ENCODE measurements at regions not wholly inside any gene's neighbourhood (a gene's known extent, or its start where the extent isn't known, plus 50 kb on each side); places are given as distances from the start of the nearest gene placed in this dataset.

GRCh38 chr4:85268188-85268587, 206.8 kb upstream of the ARHGAP24 start:
- ATAC-seq (no peak), DNase-seq (no peak)
- Histone ChIP-seq H3K9me3 (no peaks in the 10 kb centered on the region), H3K36me3 (no peaks in the 10 kb centered on the region), H3K4me1 (no peaks in the 10 kb centered on the region), H3K27me3 (no peaks in the 10 kb centered on the region), H3K27ac (no peak overlapping the region), H3K4me3 (no peak overlapping the region)
- in situ Hi-C loops (cut with MboI; ENCODE audit: low sequenced_read_pairs in 4 of 4) = no loop called here
- TF ChIP-seq CTCF (IDR thresholded peaks at IDR 0.05 in 4 of 5, conservative IDR thresholded peaks at IDR 0.05 in 1 of 5) (no peak), POLR2A (IDR thresholded peaks at IDR 0.05) (no peak)
- intact Hi-C loops (cut with DNase I; ENCODE audit: low total_unique reads) = no loop called here

GRCh38 chr4:85268961-85269360, 206.0 kb upstream of the ARHGAP24 start:
- H3K4me1 ChIP-seq = no peaks in the 10 kb centered on the region
- H3K27ac ChIP-seq = no peak overlapping the region
- TF ChIP-seq CTCF (IDR thresholded peaks at IDR 0.05 in 4 of 5, conservative IDR thresholded peaks at IDR 0.05 in 1 of 5) = no peak
- no peak for TF ChIP-seq POLR2A (IDR thresholded peaks at IDR 0.05)
- intact Hi-C loops (cut with DNase I; ENCODE audit: low total_unique reads) (no loop called here), in situ Hi-C loops (cut with MboI; ENCODE audit: low sequenced_read_pairs in 4 of 4) (no loop called here)
- DNase-seq = no peak
- no peak for ATAC-seq
- H3K4me3 ChIP-seq = no peak overlapping the region
- peaks cover 0 to 1% (median 0%) of the 10 kb centered on the region in 3 donors for H3K9me3 ChIP-seq
- no peaks in the 10 kb centered on the region for H3K36me3 ChIP-seq
- no peaks in the 10 kb centered on the region for H3K27me3 ChIP-seq

DNA sequence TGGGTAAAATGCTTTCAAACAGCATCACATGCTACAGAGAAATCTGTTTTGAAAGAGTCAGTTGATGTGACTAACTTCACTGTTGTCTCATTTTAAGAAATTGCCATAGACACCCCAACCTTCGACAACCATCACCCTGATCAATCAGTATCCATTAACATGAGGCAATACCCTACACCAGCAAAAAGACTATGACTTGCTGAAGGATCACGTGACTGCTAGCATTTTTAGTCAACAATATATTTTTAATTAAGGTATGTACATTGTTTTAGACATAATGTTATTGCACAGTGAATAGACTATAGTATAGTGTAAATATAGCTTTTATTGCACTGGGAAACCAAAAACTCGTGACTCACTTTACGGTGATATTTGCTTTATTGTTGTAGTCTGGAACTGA, 200.0 kb upstream of the ARHGAP24 start:
- Histone ChIP-seq H3K4me1 (no peaks in the 10 kb centered on the region), H3K9me3 (peaks cover 0 to 5% (median 0%) of the 10 kb centered on the region in 3 donors), H3K4me3 (no peak overlapping the region), H3K27me3 (no peaks in the 10 kb centered on the region), H3K27ac (no peak overlapping the region), H3K36me3 (no peaks in the 10 kb centered on the region)
- no peak for ATAC-seq
- no peak for TF ChIP-seq CTCF (IDR thresholded peaks at IDR 0.05 in 4 of 5, conservative IDR thresholded peaks at IDR 0.05 in 1 of 5)
- no peak for TF ChIP-seq POLR2A (IDR thresholded peaks at IDR 0.05)
- in situ Hi-C loops (cut with MboI; ENCODE audit: low sequenced_read_pairs in 4 of 4) (no loop called here), intact Hi-C loops (cut with DNase I; ENCODE audit: low total_unique reads) (no loop called here)
- DNase-seq = no peak

- Histone ChIP-seq H3K9me3 (no peaks in the 10 kb centered on the region), H3K4me1 (no peaks in the 10 kb centered on the region), H3K27me3 (no peaks in the 10 kb centered on the region), H3K4me3 (no peak overlapping the region), H3K36me3 (no peaks in the 10 kb centered on the region), H3K27ac (no peak overlapping the region)
- TF ChIP-seq POLR2A (IDR thresholded peaks at IDR 0.05) (no peak), CTCF (IDR thresholded peaks at IDR 0.05 in 4 of 5, conservative IDR thresholded peaks at IDR 0.05 in 1 of 5) (no peak)
- in situ Hi-C loops (cut with MboI; ENCODE audit: low sequenced_read_pairs in 4 of 4) = no loop called here
- no peak for ATAC-seq
- intact Hi-C loops (cut with DNase I; ENCODE audit: low total_unique reads) = no loop called here
- DNase-seq = no peak
Measured at GRCh38 chr4:85280963-85281362, 194.0 kb upstream of the ARHGAP24 start.

DNA sequence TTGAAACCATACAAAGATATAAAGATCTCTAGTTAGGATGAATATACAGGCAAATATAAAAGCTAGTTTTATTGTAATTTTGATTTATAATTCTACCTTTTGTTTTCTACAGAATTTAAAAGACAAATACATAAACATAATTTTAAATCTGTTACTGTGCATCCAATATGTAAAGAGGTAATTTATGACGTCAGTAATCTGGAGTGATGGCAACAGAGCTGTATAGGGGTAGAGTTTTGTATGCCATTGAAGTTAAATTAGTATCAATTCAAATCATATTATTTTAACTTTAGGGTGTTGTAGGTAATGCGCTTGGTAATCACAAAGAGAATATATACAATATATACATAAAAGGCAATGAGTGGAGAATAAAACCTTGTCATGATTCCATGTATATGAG, 183.7 kb upstream of the ARHGAP24 start:
- no peak for TF ChIP-seq CTCF (IDR thresholded peaks at IDR 0.05 in 4 of 5, conservative IDR thresholded peaks at IDR 0.05 in 1 of 5)
- TF ChIP-seq POLR2A (IDR thresholded peaks at IDR 0.05) = no peak
- Histone ChIP-seq H3K4me3 (no peak overlapping the region), H3K27me3 (no peaks in the 10 kb centered on the region), H3K9me3 (no peaks in the 10 kb centered on the region), H3K36me3 (no peaks in the 10 kb centered on the region), H3K27ac (no peak overlapping the region), H3K4me1 (no peaks in the 10 kb centered on the region)
- ATAC-seq (no peak), DNase-seq (no peak)
- in situ Hi-C loops (cut with MboI; ENCODE audit: low sequenced_read_pairs in 4 of 4) = no loop called here
- intact Hi-C loops (cut with DNase I; ENCODE audit: low total_unique reads) = no loop called here
